GM12801 (cell line): ENCODE measurements at regions not wholly inside any gene's neighbourhood (a gene's known extent, or its start where the extent isn't known, plus 50 kb on each side); places are given as distances from the start of the nearest gene placed in this dataset.

Source experiments
- TF ChIP-seq, protein P1 (sequence below): IDR thresholded peaks from one replicate; pipeline ENCODE4 v1.5.1; 2011; ENCODE audit warnings: control low read depth; ENCODE audit not compliant: insufficient read length; ENCODE audit errors: extremely low read depth

DNA sequence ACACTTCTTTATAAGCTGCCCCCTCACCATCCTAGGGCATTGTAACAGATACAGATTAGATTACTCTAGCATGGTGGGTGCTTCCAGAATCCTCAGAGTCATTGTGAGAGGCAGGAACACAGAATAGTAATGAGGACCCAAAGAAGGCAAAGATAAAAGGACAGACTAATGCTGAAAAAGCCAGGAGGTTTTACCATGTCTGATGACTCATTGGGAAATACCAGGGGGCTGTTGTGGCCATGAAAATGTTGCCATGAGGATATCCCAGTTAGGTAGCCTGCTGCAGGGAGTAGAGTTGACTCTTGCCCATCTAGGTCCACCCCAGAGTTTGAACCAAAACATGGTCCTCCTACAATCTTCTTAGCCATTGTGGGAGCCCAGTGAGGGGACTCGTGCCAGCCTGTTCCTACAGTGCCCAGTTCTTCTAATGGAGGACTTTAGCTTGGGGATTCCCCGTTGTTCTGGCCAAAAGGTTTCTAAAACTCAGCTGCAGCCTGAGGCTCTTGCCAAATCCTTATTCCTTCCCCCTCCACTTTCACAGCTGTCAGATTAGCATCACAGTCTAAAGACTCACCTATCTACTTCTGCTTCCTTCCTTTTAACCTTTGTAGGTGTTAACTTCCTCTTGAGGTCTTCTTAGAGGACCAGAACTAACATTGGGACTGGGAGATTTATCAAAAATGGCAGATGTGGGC lies 586.0 kb upstream of the AADAT start:
- TF ChIP-seq, protein P1, sequence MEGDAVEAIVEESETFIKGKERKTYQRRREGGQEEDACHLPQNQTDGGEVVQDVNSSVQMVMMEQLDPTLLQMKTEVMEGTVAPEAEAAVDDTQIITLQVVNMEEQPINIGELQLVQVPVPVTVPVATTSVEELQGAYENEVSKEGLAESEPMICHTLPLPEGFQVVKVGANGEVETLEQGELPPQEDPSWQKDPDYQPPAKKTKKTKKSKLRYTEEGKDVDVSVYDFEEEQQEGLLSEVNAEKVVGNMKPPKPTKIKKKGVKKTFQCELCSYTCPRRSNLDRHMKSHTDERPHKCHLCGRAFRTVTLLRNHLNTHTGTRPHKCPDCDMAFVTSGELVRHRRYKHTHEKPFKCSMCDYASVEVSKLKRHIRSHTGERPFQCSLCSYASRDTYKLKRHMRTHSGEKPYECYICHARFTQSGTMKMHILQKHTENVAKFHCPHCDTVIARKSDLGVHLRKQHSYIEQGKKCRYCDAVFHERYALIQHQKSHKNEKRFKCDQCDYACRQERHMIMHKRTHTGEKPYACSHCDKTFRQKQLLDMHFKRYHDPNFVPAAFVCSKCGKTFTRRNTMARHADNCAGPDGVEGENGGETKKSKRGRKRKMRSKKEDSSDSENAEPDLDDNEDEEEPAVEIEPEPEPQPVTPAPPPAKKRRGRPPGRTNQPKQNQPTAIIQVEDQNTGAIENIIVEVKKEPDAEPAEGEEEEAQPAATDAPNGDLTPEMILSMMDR: no peak

DNA sequence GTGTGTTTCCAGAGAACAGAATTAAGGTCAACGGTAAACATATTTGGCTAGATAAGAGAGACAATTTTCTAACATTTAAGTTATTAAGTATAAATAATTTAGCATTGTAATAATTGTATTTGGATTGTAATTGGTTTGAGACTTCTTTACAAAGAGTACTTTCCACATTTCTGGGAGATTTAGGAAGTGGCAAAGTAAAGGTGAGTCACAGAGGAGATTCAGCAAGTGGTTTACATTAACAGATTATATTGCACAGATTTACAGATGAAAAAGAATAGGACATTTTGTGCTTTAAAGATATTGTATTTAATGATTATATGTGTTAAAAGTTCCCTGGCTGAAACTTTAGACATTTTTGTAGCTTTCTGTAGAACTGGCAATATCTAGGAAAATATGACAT lies 584.4 kb upstream of the AADAT start:
- TF ChIP-seq, protein P1: no peak

DNA sequence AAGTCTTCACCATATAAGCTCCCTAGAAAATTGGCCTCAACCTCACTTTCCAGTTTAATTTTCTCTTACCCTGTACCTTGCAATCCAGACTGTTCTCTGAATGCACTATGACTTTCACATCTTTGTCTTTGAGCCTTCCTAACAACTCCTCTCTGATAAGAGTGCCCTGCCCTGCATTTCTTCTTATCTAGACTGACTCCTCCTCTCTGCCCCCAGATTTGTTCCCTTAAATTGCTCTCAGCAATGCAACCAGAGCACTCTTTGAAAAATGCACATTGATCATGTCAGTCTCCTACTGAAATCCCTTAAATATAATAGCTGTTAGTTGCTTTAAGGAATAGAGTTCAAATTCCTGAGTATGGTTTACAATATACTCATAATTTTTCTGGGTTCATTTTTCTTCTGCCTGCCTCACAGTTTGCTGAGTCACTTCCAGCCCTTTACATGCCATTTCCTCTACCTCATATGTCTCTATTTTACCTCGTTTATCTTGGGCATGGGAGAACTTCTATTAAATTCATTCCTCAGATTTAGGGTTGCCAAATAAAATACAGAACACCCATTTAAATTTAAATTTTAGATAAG lies 582.7 kb upstream of the AADAT start:
- TF ChIP-seq, protein P1: no peak

DNA sequence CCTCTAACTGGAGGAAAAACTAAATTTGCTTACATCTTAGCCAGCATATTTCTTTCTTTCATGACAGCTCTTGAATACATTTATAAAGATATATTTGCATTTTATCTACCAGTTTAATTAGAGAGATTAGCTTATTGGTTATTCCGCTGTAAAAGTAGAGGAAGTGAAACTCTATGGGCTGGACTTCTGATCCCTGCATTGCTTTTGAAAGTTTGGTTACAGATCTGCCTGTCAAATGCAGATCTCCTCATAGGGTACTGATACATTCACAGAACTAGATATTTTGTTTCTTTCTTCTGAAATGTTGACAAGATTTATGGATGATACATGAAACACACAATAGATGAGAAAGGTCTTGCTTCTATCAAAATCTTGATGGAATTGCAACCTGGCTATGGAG lies 581.4 kb upstream of the AADAT start:
- TF ChIP-seq, protein P1: no peak

DNA sequence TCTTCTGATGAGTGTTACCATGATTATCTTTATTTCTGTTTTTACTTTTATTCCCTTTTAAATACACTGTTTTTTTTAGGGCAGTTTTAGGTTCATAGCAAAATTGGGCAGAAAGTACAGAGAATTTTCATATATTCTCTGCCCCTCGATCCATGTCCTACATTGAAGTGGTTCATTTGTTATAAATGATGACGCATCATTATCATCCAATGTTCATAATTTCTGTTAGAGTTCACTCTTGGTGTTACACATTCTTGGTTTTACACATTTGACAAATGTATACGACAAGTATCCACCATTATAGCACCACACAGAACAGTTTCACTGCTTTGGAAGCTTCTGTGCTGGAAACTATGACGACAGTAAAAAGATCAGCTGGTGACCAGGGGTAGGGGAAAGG lies 578.1 kb upstream of the AADAT start:
- TF ChIP-seq, protein P1: no peak

DNA sequence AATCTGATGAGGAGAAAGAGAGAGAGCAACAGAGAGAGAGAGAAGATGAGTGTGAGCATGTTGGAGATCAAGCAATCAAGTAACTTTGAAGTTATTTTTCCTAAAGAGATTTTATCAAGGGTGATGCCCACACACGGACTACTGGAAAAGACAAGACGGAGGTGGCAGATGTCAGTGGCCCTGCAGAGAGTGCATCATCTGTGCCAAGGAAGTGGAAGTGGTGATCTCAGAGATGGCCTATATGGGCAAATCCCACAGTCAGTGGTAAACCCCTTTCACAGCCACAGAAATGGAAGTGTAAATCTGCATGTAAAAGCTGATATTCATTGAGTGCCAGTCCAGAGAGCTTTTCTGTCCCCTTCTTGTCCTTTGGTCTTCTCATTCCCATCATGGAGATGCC lies 577.2 kb upstream of the AADAT start:
- TF ChIP-seq, protein P1: no peak

DNA sequence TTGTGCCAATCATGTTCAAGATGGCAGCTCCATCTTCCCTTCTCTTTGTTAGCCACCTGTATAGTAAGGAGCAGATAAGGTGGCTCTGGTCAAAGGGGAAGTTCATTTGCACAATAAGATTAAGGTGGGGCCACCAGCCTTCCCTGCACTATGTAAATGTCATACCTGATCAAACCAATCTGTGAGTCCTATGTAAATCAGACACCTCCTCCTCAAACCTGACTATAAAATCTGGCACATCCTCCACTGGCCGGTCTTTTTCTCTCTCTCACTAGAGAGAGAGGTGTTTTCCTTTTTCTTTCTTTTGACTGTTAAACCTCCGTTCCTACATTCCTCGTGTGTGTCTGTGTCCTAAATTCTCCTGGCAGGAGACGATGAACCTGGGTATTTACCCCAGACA lies 572.5 kb upstream of the AADAT start:
- TF ChIP-seq, protein P1: no peak
